Fibroblast of lung (primary cell): ENCODE measurements at regions not wholly inside any gene's neighbourhood (a gene's known extent, or its start where the extent isn't known, plus 50 kb on each side); places are given as distances from the start of the nearest gene placed in this dataset.

Experiments
- DNase-seq, 2 donors: peaks; one replicate each; pipeline versions ENCODE4 v3.0.0 to v3.0.0-alpha.2; 2010; ENCODE audit warnings: low read depth in 2 of 2
- H2AFZ ChIP-seq: 2 replicates; pipeline ENCODE4 v1.5.1; 2012; ENCODE audit warnings: low read length, control low read depth, inconsistent platforms
- H3K27ac ChIP-seq: 2 replicates; pipeline ENCODE4 v1.5.1; 2011; ENCODE audit warnings: low read length, control low read depth; ENCODE audit not compliant: insufficient read depth
- H3K27me3 ChIP-seq: 2 replicates; pipeline ENCODE4 v1.5.1; 2011; ENCODE audit warnings: mild to moderate bottlenecking, low read length; ENCODE audit not compliant: control insufficient read depth, insufficient read depth
- H3K36me3 ChIP-seq: 2 replicates; pipeline ENCODE4 v1.5.1; 2011; ENCODE audit warnings: low read length; ENCODE audit not compliant: control insufficient read depth, insufficient read depth
- H3K4me1 ChIP-seq: 2 replicates; pipeline ENCODE4 v1.5.1; 2011; ENCODE audit warnings: low read length; ENCODE audit not compliant: control insufficient read depth, insufficient read depth; ENCODE audit errors: extremely low read depth
- H3K4me2 ChIP-seq: 2 replicates; pipeline ENCODE4 v1.5.1; 2011; ENCODE audit warnings: low read length, control low read depth; ENCODE audit not compliant: insufficient read depth; ENCODE audit errors: extremely low read depth
- H3K4me3 ChIP-seq, 4 experiments: fragments of 200-600 bp in 1 of 4; sonication (generic) in 1 of 4; replicated peaks in 1 of 4; 2 replicates each; pipeline ENCODE4 v1.5.1; 2011 to 2016; ENCODE audit warnings: low read length in 4 of 4, low read depth in 3 of 4, mild to moderate bottlenecking in 3 of 4, control low read depth in 2 of 4, inconsistent platforms in 1 of 4, mixed read lengths in 1 of 4; ENCODE audit not compliant: insufficient read depth in 1 of 4; ENCODE audit errors: control extremely low read depth in 1 of 4
- H3K79me2 ChIP-seq: 2 replicates; pipeline ENCODE4 v1.5.1; 2012; ENCODE audit warnings: mild to moderate bottlenecking, low read length, inconsistent platforms; ENCODE audit not compliant: control insufficient read depth, insufficient read depth
- H3K9ac ChIP-seq: 2 replicates; pipeline ENCODE4 v1.5.1; 2011; ENCODE audit warnings: mild to moderate bottlenecking, low read length, control low read depth; ENCODE audit not compliant: insufficient read depth
- H3K9me3 ChIP-seq: 2 replicates; pipeline ENCODE4 v1.5.1; 2012; ENCODE audit warnings: low read depth, low read length; ENCODE audit not compliant: control insufficient read depth, insufficient read depth
- H4K20me1 ChIP-seq: 2 replicates; pipeline ENCODE4 v1.5.1; 2011; ENCODE audit warnings: low read length; ENCODE audit not compliant: control insufficient read depth, insufficient read depth; ENCODE audit errors: extremely low read depth
- EZH2 ChIP-seq: IDR thresholded peaks from 2 replicates; pipeline ENCODE4 v1.5.1; 2012; ENCODE audit warnings: low read length, control low read depth, mild to moderate bottlenecking; ENCODE audit errors: missing control alignments
- TF ChIP-seq, protein P1 (sequence below), 2 donors: IDR thresholded peaks in 1 of 2; conservative IDR thresholded peaks in 1 of 2; 1 replicate in 1 of 2; 2 replicates in 1 of 2; pipeline ENCODE4 v1.5.1; 2011 to 2012; ENCODE audit warnings: low read length in 2 of 2, control low read depth in 1 of 2, inconsistent platforms in 1 of 2, low read depth in 1 of 2, mild to moderate bottlenecking in 1 of 2

DNA sequence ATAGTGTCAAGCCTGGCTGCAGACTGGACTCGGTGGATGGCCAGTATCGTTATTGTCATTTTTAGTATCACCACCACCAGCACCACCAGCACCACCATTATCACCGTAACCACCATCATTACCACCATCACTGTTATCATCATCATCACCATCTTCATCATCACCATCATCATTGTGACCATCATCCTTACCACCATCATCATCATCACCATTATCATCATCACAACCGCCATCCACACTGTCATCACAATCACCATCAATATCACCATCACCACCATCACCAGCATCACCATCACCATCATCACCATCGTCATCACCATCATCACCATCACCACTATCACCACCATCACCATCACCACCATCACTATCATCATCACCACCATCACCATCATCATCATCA is 65.6 kb downstream of the FOXL3 start:
- Histone ChIP-seq H3K4me2 (no peak overlapping the region), H3K4me1 (no peaks in the 10 kb centered on the region), H3K4me3 (no peak overlapping the region), H3K9me3 (no peaks in the 10 kb centered on the region), H3K79me2 (no peaks in the 10 kb centered on the region), H3K36me3 (no peaks in the 10 kb centered on the region), H3K27ac (no peak overlapping the region), H4K20me1 (no peaks in the 10 kb centered on the region), H3K9ac (no peak overlapping the region), H2AFZ (no peak overlapping the region), H3K27me3 (no peaks in the 10 kb centered on the region)
- TF ChIP-seq EZH2 = no peak
- TF ChIP-seq, protein P1, sequence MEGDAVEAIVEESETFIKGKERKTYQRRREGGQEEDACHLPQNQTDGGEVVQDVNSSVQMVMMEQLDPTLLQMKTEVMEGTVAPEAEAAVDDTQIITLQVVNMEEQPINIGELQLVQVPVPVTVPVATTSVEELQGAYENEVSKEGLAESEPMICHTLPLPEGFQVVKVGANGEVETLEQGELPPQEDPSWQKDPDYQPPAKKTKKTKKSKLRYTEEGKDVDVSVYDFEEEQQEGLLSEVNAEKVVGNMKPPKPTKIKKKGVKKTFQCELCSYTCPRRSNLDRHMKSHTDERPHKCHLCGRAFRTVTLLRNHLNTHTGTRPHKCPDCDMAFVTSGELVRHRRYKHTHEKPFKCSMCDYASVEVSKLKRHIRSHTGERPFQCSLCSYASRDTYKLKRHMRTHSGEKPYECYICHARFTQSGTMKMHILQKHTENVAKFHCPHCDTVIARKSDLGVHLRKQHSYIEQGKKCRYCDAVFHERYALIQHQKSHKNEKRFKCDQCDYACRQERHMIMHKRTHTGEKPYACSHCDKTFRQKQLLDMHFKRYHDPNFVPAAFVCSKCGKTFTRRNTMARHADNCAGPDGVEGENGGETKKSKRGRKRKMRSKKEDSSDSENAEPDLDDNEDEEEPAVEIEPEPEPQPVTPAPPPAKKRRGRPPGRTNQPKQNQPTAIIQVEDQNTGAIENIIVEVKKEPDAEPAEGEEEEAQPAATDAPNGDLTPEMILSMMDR (conservative IDR thresholded peaks at IDR 0.05 in 1 of 2, IDR thresholded peaks at IDR 0.05 in 1 of 2; ENCODE audit: low read depth in 1 of 2, low read length in 2 of 2) = no peak
- DNase-seq = no peak

DNA sequence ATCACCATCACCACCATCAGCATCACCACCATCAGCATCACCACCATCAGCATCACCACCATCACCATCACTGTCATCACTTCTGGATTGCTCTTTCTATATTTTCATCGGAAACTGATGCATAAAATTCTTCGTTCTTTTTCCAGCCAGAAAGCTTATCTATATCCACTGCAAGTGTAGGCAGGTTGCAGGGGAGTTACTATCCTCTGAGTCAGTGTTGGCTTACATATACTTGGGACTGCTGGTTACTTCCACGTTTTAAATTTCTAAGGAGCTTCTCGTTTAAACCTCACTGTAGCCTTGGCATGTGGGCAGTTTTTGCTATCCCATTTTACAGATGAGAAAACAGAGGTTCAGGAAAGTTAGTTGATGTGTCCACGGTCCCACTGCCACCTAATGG is 66.1 kb downstream of the FOXL3 start:
- DNase-seq = no peak
- no peaks in the 10 kb centered on the region for H3K27me3 ChIP-seq
- no peaks in the 10 kb centered on the region for H3K9me3 ChIP-seq
- H3K27ac ChIP-seq = no peak overlapping the region
- no peaks in the 10 kb centered on the region for H3K36me3 ChIP-seq
- H4K20me1 ChIP-seq = no peaks in the 10 kb centered on the region
- no peaks in the 10 kb centered on the region for H3K4me1 ChIP-seq
- no peak overlapping the region for H3K9ac ChIP-seq
- no peak for TF ChIP-seq EZH2
- TF ChIP-seq, protein P1 (conservative IDR thresholded peaks at IDR 0.05 in 1 of 2, IDR thresholded peaks at IDR 0.05 in 1 of 2; ENCODE audit: low read depth in 1 of 2, low read length in 2 of 2) = no peak
- H3K4me3 ChIP-seq = no peak overlapping the region
- H2AFZ ChIP-seq = no peak overlapping the region
- H3K79me2 ChIP-seq = no peaks in the 10 kb centered on the region
- no peak overlapping the region for H3K4me2 ChIP-seq

DNA sequence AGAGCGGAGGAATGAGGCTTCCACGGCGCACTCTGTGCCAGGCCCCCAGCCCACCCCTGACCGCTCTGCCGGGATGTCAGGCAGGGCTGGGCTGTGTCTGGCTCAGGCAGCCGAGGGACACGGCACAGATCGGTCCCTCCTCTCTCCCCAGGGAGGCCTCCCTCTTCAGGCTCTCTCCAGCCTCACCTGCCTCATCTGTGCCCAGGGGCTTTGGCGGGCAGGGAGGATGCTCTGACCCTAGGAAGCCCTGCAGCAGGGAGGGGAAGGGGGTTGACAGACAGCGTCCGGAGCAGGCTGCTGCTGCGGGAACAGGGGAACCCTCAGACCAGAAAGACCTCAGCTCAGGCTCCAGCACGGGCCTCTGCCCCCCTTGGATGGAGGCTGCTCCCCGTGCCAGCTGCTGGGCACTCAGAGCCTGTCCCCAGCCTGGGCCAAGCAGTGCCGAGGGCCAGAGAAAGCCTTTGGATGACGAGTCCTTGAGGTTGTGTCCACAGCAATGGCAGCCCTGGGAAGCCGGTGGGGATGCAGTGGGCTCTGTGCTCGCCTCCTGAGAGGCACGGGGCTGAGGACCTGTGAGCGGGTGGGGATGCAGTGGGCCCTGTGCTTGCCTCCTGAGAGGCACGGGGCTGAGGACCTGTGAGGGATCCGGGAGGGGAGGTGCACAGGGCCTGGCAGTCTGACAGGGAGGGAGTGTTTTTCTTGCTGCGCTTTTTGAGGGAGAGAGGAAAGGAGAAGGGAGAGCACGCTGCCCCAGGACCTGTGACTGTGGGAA is 66.9 kb downstream of the FOXL3 start:
- no peak overlapping the region for H3K9ac ChIP-seq
- no peak overlapping the region for H3K4me2 ChIP-seq
- no peak for TF ChIP-seq EZH2
- TF ChIP-seq, protein P1 (conservative IDR thresholded peaks at IDR 0.05 in 1 of 2, IDR thresholded peaks at IDR 0.05 in 1 of 2; ENCODE audit: low read depth in 1 of 2, low read length in 2 of 2) = no peak
- no peak for DNase-seq
- H4K20me1 ChIP-seq = no peaks in the 10 kb centered on the region
- no peaks in the 10 kb centered on the region for H3K9me3 ChIP-seq
- no peaks in the 10 kb centered on the region for H3K36me3 ChIP-seq
- no peaks in the 10 kb centered on the region for H3K27me3 ChIP-seq
- no peak overlapping the region for H3K27ac ChIP-seq
- no peaks in the 10 kb centered on the region for H3K79me2 ChIP-seq
- no peak overlapping the region for H3K4me3 ChIP-seq
- H2AFZ ChIP-seq = no peak overlapping the region
- no peaks in the 10 kb centered on the region for H3K4me1 ChIP-seq
